Prostate gland (tissue), 2 donors: ENCODE measurements at regions not wholly inside any gene's neighbourhood (a gene's known extent, or its start where the extent isn't known, plus 50 kb on each side); places are given as distances from the start of the nearest gene placed in this dataset.

Source experiments
- DNase-seq: peaks from one replicate; pipeline ENCODE4 v3.0.0-alpha.2; 2019; ENCODE audit warnings: low spot score
- H3K27ac ChIP-seq, 2 donors: fragments of 200-600 bp; sonication (generic); 2 replicates each; pipeline ENCODE4 v1.5.1; 2017 to 2019
- H3K27me3 ChIP-seq: fragments of 200-600 bp; sonication (generic); replicated peaks from 2 replicates; pipeline ENCODE4 v1.5.1; 2019; ENCODE audit not compliant: insufficient read depth
- H3K36me3 ChIP-seq, 2 donors: fragments of 200-600 bp; sonication (generic); 1 replicate in 1 of 2; 2 replicates in 1 of 2; pipeline versions ENCODE4 v1.5.1 to v1.8.1; 2017 to 2019
- H3K4me1 ChIP-seq: fragments of 200-600 bp; sonication (generic); replicated peaks from 2 replicates; pipeline ENCODE4 v1.5.1; 2019
- H3K4me3 ChIP-seq, 2 donors: fragments of 200-600 bp; sonication (generic); 2 replicates each; pipeline ENCODE4 v1.5.1; 2017 to 2019
- H3K9me3 ChIP-seq: fragments of 200-600 bp; sonication (generic); 2 replicates; pipeline ENCODE4 v1.5.1; 2017
- POLR2A ChIP-seq: fragments of 450-650 bp; IDR thresholded peaks from one replicate; pipeline ENCODE4 v1.6.1; 2016; ENCODE audit warnings: antibody characterized with exemption, mild to moderate bottlenecking
- POLR2AphosphoS5 ChIP-seq: sonication (generic); formaldehyde crosslinking; IDR thresholded peaks from one replicate; pipeline ENCODE4 v1.6.1; 2017; ENCODE audit warnings: antibody characterized with exemption
- WGBS: methylation state at CpG from one replicate; pipeline ENCODE4 v1.1.5; 2018; 5-methylcytosine and 5-hydroxymethylcytosine counted together
- intact Hi-C: fragments of 100-400 bp; cut with DNase I; formaldehyde crosslinking; loops from one replicate; pipeline ENCODE4 v1.14.2; 2022
- TF ChIP-seq, protein P1 (sequence below), 4 experiments: fragments of 200-600 bp in 2 of 4; fragments of 450-650 bp in 2 of 4; sonication (generic) in 2 of 4; IDR thresholded peaks; 1 replicate in 3 of 4; 2 replicates in 1 of 4; pipeline ENCODE4 v1.5.1; 2016 to 2019; ENCODE audit warnings: antibody characterized with exemption in 4 of 4, mild to moderate bottlenecking in 2 of 4, moderate library complexity in 2 of 4

DNA sequence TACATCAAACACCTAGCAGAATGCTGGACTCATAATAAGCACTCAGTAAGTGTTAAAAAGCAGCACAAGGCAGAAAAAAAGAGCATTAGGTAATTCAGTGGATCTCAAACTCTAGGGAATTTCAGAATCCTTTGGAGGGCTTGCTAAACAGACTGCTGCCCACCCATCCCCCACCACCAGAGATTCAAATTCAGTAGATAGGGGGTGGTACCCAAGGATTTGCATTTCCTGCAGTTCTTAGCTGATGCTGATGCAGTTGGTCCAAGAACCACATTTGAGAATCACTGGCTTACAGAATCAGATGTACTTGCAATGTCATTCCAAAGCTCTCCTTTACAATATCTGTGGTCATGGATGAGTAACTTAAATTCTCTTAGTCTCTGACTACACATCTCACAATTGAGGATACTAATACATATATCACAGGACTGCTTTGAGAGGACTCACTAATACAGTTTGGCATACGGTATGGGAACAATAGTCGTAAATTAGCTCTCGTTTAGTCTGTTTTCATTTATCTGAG, 664.5 kb downstream of the KCNA4 start:
- no peak for DNase-seq
- no peak overlapping the region for H3K4me3 ChIP-seq
- intact Hi-C loops: no loop called here
- no peak overlapping the region for H3K27ac ChIP-seq
- H3K9me3 ChIP-seq: no peaks in the 10 kb centered on the region
- WGBS: 69% methylated on average over 3 of the region's 3 CpGs
- H3K4me1 ChIP-seq: no peaks in the 10 kb centered on the region
- H3K27me3 ChIP-seq: no peaks in the 10 kb centered on the region
- no peaks in the 10 kb centered on the region for H3K36me3 ChIP-seq
- TF ChIP-seq, protein P1, sequence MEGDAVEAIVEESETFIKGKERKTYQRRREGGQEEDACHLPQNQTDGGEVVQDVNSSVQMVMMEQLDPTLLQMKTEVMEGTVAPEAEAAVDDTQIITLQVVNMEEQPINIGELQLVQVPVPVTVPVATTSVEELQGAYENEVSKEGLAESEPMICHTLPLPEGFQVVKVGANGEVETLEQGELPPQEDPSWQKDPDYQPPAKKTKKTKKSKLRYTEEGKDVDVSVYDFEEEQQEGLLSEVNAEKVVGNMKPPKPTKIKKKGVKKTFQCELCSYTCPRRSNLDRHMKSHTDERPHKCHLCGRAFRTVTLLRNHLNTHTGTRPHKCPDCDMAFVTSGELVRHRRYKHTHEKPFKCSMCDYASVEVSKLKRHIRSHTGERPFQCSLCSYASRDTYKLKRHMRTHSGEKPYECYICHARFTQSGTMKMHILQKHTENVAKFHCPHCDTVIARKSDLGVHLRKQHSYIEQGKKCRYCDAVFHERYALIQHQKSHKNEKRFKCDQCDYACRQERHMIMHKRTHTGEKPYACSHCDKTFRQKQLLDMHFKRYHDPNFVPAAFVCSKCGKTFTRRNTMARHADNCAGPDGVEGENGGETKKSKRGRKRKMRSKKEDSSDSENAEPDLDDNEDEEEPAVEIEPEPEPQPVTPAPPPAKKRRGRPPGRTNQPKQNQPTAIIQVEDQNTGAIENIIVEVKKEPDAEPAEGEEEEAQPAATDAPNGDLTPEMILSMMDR (IDR thresholded peaks at IDR 0.05): no peak
- TF ChIP-seq POLR2AphosphoS5 (no peak), POLR2A (no peak)

DNA sequence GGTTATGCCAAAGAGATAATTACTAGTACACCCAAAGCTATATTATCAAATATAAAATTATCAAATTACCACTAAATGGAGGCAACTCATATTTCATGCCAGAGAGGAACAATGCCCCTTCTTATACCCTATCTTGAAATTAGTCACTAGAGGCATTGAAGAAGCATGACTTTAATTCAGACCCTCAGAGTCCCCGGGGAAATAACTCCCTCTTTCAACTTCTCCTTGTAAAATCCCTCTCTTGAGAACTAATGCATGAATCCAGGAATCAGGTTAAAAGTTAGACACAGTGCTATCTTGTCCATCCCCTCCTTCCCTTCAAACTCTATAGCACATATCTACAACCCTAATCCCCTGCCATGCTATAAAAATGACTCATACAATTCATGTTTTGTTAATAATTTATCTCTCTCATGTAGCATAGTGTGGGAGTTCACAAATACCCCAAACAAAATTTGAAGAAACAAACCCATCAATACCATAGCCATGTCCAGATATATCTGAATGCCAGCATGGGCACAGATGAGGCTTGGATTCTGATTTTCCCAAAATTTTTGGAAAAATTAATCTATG, 665.4 kb downstream of the KCNA4 start:
- H3K4me3 ChIP-seq: no peak overlapping the region
- intact Hi-C loops: no loop called here
- H3K4me1 ChIP-seq: no peaks in the 10 kb centered on the region
- H3K36me3 ChIP-seq: no peaks in the 10 kb centered on the region
- no peaks in the 10 kb centered on the region for H3K27me3 ChIP-seq
- no peaks in the 10 kb centered on the region for H3K9me3 ChIP-seq
- no peak for DNase-seq
- H3K27ac ChIP-seq: no peak overlapping the region
- 36% methylated on average over 1 of the region's 1 CpG for WGBS
- TF ChIP-seq POLR2AphosphoS5 (no peak), POLR2A (no peak)
- TF ChIP-seq, protein P1 (IDR thresholded peaks at IDR 0.05): no peak

GRCh38 chr11:29343465-29344333, 673.1 kb downstream of the KCNA4 start:
- 25% methylated on average over 8 of the region's 8 CpGs for WGBS

GRCh38 chr11:29336727-29337575, 679.9 kb downstream of the KCNA4 start:
- intact Hi-C loops: no loop called here
- no peaks in the 10 kb centered on the region for H3K9me3 ChIP-seq
- H3K36me3 ChIP-seq: no peaks in the 10 kb centered on the region
- no peak for DNase-seq
- WGBS: 41% methylated on average over 8 of the region's 8 CpGs
- no peak overlapping the region for H3K4me3 ChIP-seq
- no peak overlapping the region for H3K27ac ChIP-seq
- H3K4me1 ChIP-seq: no peaks in the 10 kb centered on the region
- TF ChIP-seq POLR2AphosphoS5 (no peak), POLR2A (no peak)
- TF ChIP-seq, protein P1 (IDR thresholded peaks at IDR 0.05): no peak
- H3K27me3 ChIP-seq: no peaks in the 10 kb centered on the region

More at GRCh38 chr11:29343465-29344333, 673.1 kb downstream of the KCNA4 start:
- Histone ChIP-seq H3K4me1 (no peaks in the 10 kb centered on the region), H3K27ac (no peak overlapping the region), H3K36me3 (no peaks in the 10 kb centered on the region), H3K9me3 (no peaks in the 10 kb centered on the region), H3K27me3 (no peaks in the 10 kb centered on the region), H3K4me3 (no peak overlapping the region)
- TF ChIP-seq POLR2AphosphoS5: no peak
- TF ChIP-seq, protein P1 (IDR thresholded peaks at IDR 0.05): peak in 3 of 4 experiments; percentile 18 to 44 (median 30)
- DNase-seq: peak; percentile 4
- intact Hi-C loops: no loop called here
